Mesothelial cell of epicardium (in vitro differentiated cells): ENCODE measurements at regions not wholly inside any gene's neighbourhood (a gene's known extent, or its start where the extent isn't known, plus 50 kb on each side); places are given as distances from the start of the nearest gene placed in this dataset.

Experiments
- DNase-seq, 2 experiments: peaks; one replicate each; pipeline ENCODE4 v3.0.0; 2021; ENCODE audit warnings: low spot score in 2 of 2; ENCODE audit not compliant: unreplicated experiment in 2 of 2
- H3K27ac Mint-ChIP-seq: 2 replicates; pipeline ENCODE4 v1.8.0; 2021; ENCODE audit warnings: mixed read lengths
- H3K27me3 Mint-ChIP-seq: 2 replicates; pipeline ENCODE4 v1.8.0; 2021; ENCODE audit warnings: low read depth, mixed read lengths
- H3K36me3 Mint-ChIP-seq: 2 replicates; pipeline ENCODE4 v1.8.0; 2021; ENCODE audit warnings: mixed read lengths
- H3K4me1 Mint-ChIP-seq: 2 replicates; pipeline ENCODE4 v1.8.0; 2021; ENCODE audit warnings: mixed read lengths
- H3K4me3 Mint-ChIP-seq: 2 replicates; pipeline ENCODE4 v1.8.0; 2021; ENCODE audit warnings: mild to moderate bottlenecking, moderate library complexity, mixed read lengths
- H3K9me3 Mint-ChIP-seq: 2 replicates; pipeline ENCODE4 v1.8.0; 2021; ENCODE audit warnings: mixed read lengths
- CTCF ChIP-seq: fragments of 200-600 bp; sonication (generic); IDR thresholded peaks from one replicate; pipeline ENCODE4 v1.5.0; 2021; ENCODE audit warnings: antibody characterized with exemption; ENCODE audit not compliant: unreplicated experiment

- H3K27ac Mint-ChIP-seq = peak overlapping the region; percentile 25
- H3K36me3 Mint-ChIP-seq = no peaks in the 10 kb centered on the region
- no peaks in the 10 kb centered on the region for H3K27me3 Mint-ChIP-seq
- H3K4me3 Mint-ChIP-seq = no peak overlapping the region
- DNase-seq = no peak
- no peak for TF ChIP-seq CTCF
- peaks cover 52% of the 10 kb centered on the region for H3K4me1 Mint-ChIP-seq
- no peaks in the 10 kb centered on the region for H3K9me3 Mint-ChIP-seq
Observed at GRCh38 chr21:43329711-43330269, 97.1 kb downstream of the SIK1 start.

GRCh38 chr21:43328958-43329691 lies 97.8 kb downstream of the SIK1 start:
- H3K4me3 Mint-ChIP-seq = no peak overlapping the region
- peak overlapping the region; percentile 90 for H3K27ac Mint-ChIP-seq
- no peaks in the 10 kb centered on the region for H3K9me3 Mint-ChIP-seq

GRCh38 chr21:43328185-43328957 lies 98.6 kb downstream of the SIK1 start:
- H3K36me3 Mint-ChIP-seq = no peaks in the 10 kb centered on the region
- DNase-seq = no peak
- H3K27me3 Mint-ChIP-seq = no peaks in the 10 kb centered on the region
- no peak overlapping the region for H3K4me3 Mint-ChIP-seq
- H3K4me1 Mint-ChIP-seq = peaks cover 43% of the 10 kb centered on the region
- H3K27ac Mint-ChIP-seq = peak overlapping the region; percentile 90
- no peak for TF ChIP-seq CTCF
- no peaks in the 10 kb centered on the region for H3K9me3 Mint-ChIP-seq

More at GRCh38 chr21:43328958-43329691, 97.8 kb downstream of the SIK1 start:
- H3K27me3 Mint-ChIP-seq = no peaks in the 10 kb centered on the region
- no peaks in the 10 kb centered on the region for H3K36me3 Mint-ChIP-seq
- peaks cover 49% of the 10 kb centered on the region for H3K4me1 Mint-ChIP-seq
- no peak for DNase-seq
- TF ChIP-seq CTCF = no peak

GRCh38 chr21:43325968-43326715 lies 100.8 kb downstream of the SIK1 start:
- Mint-ChIP-seq H3K27me3 (no peaks in the 10 kb centered on the region), H3K4me1 (peaks cover 28% of the 10 kb centered on the region), H3K4me3 (no peak overlapping the region), H3K9me3 (no peaks in the 10 kb centered on the region), H3K27ac (peak overlapping the region; percentile 50), H3K36me3 (no peaks in the 10 kb centered on the region)
- no peak for TF ChIP-seq CTCF
- no peak for DNase-seq

GRCh38 chr21:43325036-43325435 lies 101.9 kb downstream of the SIK1 start:
- no peaks in the 10 kb centered on the region for H3K9me3 Mint-ChIP-seq
- no peaks in the 10 kb centered on the region for H3K27me3 Mint-ChIP-seq
- H3K4me1 Mint-ChIP-seq = peaks cover 29% of the 10 kb centered on the region
- TF ChIP-seq CTCF = no peak
- H3K4me3 Mint-ChIP-seq = no peak overlapping the region
- no peaks in the 10 kb centered on the region for H3K36me3 Mint-ChIP-seq
- no peak overlapping the region for H3K27ac Mint-ChIP-seq
- no peak for DNase-seq
